Left colon (tissue), 2 donors: ENCODE measurements at regions not wholly inside any gene's neighbourhood (a gene's known extent, or its start where the extent isn't known, plus 50 kb on each side); places are given as distances from the start of the nearest gene placed in this dataset.
"Not testable (repeated sequence)": the region's sequence is repeated elsewhere in the genome, so short reads cannot be mapped to it uniquely, and the experiment has no call there.

Source experiments
- ATAC-seq: fragments of 200-7000 bp; cut with Tn5 transposase; one replicate; pipeline ENCODE4 v1.9.1; 2020; ENCODE audit warnings: mild to moderate bottlenecking, moderate library complexity
- DNase-seq, 2 donors: peaks; one replicate each; pipeline ENCODE4 v3.0.0-alpha.2; 2020
- intact Hi-C, 2 donors: fragments of 100-400 bp; cut with DNase I in 1 of 2; cut with micrococcal nuclease in 1 of 2; formaldehyde crosslinking; loops; one replicate each; pipeline versions ENCODE4 v1.11.2 to v1.14.0; 2022; cut with DNase I, micrococcal nuclease
- donor health status: DM: no; HTN: no; CAD: no.
- donor health status: DM: yes; HTN: yes; CAD: no.

DNA sequence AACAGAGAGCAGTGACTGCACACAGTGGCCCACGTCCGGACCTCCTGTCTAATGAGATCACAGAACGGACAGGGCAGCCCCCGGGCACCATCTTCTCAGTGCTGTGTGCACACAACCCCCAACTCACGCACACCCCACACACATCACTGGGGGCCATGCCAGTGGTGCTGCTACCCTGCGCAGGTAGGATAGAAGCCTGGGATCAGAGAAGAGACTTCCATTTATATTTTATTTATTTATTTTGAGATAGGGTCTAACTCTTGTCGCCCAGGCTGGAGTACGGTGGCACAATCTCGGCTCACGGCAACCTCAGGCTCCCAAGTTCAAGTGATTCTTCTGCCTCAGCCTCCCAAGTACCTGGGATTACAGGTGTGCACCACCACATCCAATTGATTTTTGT, 71.5 kb upstream of the TNK2 start:
- ATAC-seq = not testable (repeated sequence)

DNA sequence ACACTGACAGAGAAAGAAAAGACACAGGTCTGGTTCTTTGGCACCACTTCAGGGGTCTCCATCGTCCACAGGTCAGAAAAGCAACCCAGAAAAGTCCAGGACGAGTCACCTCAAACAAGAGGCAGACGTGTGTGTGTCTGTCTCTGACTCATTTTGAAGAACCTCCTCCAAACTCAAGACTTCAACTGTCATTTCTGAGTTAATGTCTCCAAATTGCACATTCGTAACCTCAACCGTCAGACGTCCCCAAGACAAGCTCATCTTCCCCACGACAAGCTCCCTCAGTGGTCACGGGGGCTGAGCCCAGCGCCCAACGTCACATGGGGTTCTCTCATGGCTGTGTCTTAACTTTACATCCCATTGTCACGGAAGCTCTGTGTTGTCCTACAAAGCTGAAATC, 70.2 kb upstream of the TNK2 start:
- ATAC-seq, intact Hi-C loops, DNase-seq: not testable (repeated sequence)

More for the DNA sequence above, 71.5 kb upstream of the TNK2 start:
- DNase-seq, intact Hi-C loops: not testable (repeated sequence)

DNA sequence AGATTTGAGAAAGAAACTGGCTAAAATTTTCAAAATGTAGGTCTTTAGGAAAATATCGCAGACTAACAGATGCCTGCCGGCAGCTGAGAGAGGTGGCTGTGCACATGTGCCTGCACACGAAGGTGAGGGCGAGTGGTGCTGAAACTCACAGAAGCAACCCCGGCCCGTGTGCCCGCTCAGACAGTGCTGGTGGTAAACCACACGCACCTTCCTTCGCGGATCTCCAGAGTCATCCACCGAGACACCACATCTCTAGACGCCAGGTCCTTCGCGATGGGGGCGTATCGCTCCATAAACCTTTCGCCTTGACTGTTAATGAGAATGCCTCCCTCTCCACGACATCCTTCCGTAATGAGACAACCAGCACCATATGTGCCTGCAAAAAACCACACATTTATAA, 68.5 kb upstream of the TNK2 start:
- DNase-seq, ATAC-seq, intact Hi-C loops: not testable (repeated sequence)

DNA sequence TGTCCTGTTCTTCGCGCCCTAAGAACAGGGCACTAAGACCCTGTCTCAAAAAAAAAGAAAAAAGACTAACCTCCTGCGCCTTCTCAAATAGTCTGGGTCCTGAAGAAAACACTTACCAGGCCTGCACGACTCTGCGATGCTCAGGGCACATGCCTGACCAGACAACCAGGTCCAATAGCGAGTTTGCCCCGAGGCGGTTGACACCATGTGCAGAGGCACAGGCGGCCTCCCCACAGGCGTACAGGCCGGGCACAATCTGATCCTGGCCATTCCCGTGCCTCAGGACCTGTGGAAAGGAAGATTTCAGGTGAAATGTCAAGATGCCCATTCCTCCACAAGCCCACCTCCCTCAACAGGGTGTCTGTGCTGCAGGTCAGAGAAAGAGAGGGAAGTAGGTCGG, 65.9 kb upstream of the TNK2 start:
- intact Hi-C loops, DNase-seq, ATAC-seq: not testable (repeated sequence)

DNA sequence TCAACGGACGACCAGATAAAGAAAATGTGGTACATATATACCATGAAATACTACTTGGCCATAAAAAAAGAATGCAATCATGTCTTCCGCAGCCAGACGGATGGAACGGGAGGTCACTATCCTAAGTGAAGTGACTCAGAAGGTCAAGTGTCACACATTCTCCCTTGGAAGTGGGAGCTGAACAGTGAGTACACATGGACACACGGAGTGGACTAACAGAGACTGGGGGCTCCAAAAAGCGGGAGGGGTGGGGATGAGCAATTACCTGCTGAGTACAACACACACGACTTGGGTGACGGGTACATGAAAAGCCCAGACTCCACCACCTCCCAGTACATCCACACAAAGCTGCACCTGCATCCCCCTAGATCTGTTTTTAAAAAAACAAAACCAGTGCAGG, 62.5 kb upstream of the TNK2 start:
- ATAC-seq, intact Hi-C loops, DNase-seq: not testable (repeated sequence)

DNA sequence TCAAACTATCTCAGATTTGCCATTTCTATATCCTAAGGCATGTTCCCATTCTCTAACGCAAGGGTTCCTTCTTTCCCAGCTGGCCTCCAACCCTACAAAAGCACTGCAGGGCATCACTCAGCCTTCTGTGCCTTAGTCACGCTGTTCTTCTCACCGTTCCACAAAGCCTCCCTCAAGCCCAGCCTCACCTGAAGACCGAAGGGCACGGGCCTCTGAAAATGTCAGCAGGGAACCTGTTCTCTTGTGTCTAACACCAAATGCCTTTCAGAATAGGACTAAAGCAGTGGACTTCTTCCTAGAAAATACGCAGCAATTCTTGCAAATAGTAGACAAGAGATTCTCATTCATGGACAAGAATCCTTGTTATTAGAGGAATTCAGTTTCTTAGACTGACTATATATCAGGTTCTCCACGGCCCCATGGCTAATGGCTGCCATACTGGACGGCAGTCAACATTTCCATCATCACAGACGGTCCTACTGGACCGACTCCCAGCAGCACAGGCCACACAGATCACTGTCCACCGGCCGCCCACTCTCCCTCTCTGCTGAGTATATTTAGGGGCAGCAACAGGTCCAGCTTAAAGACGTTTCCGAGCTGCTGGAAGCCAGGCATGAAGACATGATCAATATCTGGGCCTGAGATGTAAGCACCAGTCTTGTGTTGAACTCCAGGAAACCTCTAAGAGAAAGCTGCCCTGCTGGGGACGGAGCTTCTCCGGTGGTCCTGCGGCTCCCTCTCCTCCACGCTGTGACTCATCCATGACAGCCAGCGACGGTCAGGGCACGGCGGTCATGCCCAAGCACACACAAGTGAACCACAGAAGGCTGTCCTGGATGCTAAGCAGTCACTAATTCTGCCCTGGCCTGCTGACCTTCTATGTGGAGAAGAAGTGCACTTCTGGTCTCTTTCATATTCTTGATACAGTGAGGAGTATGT, 61.8 kb upstream of the TNK2 start:
- DNase-seq, intact Hi-C loops, ATAC-seq: not testable (repeated sequence)

DNA sequence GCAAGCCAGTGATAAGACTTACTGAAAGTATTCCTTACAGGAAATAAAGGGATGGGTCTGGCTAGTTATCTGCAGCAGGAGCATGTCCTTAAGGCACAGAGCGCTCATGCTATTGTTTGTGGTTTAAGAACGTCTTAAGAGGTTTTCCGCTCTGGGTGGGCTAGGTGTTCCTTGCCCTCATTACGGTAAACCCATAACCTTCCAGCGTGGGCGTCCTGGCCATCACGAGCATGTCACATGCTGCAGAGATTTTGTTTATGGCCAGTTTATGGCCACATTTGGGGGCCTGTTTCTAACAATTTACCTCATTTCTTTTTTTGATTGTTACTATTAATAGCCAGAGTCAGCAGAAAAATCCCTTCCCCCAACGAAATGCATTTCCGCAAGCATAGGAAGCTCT, 61.0 kb upstream of the TNK2 start:
- ATAC-seq, DNase-seq, intact Hi-C loops: not testable (repeated sequence)

DNA sequence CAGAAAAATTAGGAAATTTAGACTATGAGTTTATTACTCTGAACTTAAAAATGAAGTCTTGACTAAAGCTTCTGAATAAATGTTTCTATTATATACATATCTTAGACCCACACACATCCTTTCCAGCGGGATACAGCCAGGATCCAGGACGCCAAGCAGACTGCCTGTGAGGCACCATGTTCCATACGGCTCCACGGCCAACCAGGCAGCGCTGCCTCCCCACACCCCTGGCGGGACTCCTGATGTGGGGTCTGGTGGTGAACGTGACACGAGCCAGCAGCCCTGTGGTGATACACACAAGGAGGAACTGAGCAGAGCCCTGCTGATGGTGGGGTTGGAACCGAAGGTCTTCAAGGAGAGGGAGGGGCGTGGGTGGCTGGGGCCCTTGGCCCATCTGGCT, 59.8 kb upstream of the TNK2 start:
- intact Hi-C loops, DNase-seq, ATAC-seq: not testable (repeated sequence)

DNA sequence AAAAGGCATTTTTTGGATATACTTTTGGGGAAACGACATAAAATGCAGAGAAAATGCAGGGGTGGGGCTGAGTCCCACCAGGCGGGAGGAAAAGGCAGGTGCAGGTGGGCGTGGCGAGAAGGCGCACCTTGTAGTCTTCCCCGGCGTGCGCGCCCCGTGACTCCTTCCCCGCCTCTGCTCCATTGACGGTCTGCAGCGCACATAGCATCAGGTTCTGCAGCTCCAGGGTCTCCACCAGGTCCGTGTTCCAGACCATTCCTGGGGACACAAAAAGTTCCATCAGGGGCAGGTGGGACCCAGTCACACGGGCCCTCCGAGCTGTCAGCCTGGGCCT, 59.0 kb upstream of the TNK2 start:
- intact Hi-C loops, DNase-seq: not testable (repeated sequence)
- peak; percentile 71 for ATAC-seq

DNA sequence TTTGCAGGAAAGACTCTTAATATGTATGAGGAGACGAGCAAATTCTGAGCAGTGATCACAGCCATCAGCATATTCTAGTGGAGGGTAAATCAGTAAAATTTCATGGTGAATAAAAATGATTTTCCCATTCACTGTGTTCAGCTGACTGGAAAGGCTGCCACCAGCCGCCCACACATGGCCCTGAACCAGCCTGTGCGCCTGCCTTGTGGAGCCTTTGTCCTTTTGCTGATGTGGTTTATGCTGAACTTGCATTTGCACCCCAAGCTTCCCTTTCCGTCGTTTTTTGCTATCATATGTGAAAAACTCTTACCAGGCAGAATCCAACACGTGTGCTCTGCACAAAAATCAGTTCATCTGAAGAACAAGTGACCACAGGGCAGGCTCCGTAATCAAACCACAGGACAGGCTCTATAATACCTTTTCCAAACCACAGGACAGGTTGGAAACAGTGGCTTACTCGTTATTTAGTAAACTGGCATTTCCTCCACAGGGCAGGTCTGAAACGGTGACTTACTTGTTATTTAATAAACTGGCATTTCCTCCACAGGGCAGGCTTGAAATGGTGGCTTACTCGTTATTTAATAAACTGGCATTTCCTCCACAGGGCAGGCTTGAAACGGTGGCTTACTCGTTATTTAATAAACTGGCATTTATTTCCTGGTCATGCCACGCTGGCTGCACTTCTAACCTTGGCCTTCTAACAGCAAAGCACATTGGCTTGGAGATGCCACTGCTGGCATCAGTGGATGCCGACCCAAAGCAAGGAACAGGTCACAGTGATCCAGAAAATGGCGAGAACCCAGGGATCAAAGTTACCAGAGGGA, 58.4 kb upstream of the TNK2 start:
- peak; percentile 63 for ATAC-seq
- intact Hi-C loops = not testable (repeated sequence)

DNA sequence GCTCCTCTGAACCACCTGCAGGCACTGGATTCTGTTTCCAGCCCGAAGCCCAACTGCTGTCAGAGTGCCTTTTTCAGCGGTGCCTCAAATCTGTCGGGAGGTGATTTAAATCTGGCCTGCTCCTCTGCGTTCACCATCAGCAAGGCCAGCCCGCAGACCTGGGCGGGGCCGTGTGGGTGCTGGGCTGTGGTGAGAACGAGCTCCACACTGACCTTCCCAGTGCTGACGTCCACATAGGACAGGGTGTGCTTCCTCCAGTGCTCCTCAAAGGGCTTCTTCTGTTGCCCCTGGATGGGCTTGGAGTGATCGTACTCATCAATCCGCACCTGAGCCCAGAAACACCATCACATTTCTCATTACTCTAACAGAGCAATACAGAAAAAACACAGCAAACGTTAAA, 56.9 kb upstream of the TNK2 start:
- intact Hi-C loops, DNase-seq: not testable (repeated sequence)
- peak; percentile 52 for ATAC-seq

More for the DNA sequence above, 58.4 kb upstream of the TNK2 start:
- not testable (repeated sequence) for DNase-seq

DNA sequence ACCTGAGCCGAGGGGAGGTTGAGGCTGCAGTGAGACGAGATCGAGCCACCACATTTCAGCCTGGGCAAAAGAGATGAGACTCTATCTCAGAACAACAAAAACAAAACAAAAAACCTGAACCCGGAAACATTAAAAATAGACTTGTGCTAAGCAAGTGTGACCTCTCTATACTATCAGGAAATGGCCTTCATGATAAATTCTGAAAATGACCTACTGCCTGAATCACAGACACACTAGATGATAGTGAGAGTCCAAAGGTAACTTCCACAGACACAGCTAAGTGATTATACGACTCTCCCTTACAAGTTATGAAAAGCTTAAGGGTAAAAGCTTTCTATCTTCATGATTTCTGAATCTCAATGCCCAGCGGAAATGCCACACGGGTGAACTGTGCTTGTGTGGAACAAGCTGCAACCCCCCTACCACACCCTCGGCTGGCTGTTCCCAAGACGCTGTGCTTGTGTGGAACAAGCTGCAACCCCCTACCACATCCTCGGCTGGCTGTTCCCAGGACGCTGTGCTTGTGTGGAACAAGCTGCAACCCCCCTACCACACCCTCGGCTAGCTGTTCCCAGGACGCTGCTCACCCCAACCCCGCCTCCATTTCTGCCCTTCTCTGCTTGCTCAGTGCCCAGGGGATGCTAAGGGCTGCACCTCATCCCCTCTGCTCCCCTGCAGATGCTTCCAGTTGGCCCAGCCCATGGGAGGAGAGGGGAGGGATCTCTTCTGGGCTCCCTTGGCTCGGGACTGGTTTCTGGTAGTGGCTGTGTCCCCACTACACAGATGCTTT, 56.2 kb upstream of the TNK2 start:
- intact Hi-C loops, DNase-seq: not testable (repeated sequence)
- ATAC-seq = peak; percentile 74

DNA sequence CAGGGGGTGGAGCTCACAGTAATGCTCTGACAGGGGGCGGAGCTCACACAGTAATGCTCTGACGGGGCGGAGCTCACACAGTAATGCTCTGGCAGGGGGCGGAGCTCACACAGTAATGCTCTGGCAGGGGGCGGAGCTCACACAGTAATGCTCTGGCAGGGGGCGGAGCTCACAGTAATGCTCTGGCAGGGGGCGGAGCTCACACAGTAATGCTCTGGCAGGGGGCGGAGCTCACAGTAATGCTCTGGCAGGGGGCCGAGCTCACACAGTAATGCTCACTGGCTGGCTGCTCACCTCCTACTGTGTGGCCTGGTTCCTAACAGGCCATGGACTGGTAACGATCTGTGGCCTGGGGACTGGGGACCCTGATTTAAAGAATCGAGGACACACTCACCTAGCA, 53.9 kb upstream of the TNK2 start:
- intact Hi-C loops, ATAC-seq: not testable (repeated sequence)
- peak in 1 of 2 donors; percentile 44 for DNase-seq

DNA sequence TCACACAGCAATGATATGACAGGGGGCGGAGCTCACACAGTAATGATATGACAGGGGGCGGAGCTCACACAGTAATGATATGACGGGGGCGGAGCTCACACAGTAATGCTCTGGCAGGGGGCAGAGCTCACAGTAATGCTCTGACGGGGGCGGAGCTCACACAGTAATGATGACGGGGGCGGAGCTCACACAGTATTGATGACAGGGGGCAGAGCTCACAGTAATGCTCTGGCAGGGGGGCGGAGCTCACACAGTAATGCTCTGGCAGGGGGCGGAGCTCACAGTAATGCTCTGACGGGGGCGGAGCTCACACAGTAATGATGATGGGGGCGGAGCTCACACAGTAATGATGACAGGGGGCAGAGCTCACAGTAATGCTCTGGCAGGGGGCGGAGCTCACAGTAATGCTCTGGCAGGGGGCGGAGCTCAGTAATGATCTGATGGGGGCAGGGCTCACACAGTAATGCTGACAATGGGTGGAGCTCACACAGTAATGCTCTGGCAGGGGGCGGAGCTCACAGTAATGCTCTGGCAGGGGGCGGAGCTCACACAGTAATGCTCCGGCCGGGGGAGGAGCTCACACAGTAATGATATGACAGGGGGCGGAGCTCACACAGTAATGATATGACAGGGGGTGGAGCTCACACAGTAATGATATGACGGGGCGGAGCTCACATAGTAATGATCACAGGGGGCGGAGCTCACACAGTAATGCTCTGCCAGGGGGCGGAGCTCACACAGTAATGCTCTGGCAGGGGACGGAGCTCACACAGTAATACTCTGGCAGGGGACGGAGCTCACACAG, 52.8 kb upstream of the TNK2 start:
- intact Hi-C loops, ATAC-seq: not testable (repeated sequence)
- DNase-seq = peak; percentile 31 to 53

DNA sequence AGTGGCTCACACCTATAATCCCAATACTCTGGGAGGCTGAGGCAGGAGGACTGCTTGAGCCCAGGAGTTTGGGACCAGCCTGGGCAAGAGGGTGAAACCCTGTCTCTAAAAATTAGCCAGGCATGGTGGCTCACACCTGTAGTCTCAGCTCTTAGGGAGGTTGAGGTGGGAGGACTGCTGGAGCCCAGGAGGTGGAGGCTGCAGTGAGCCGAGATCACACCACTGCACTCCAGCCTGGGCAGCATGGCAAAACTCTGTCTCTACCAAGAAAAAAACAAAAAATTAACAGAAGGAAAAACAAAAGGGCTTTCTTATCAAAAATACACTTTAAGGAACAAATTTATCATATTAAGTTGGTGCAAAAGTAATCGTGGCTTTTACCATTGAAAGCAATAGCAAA, 51.8 kb upstream of the TNK2 start:
- ATAC-seq, DNase-seq, intact Hi-C loops: not testable (repeated sequence)

DNA sequence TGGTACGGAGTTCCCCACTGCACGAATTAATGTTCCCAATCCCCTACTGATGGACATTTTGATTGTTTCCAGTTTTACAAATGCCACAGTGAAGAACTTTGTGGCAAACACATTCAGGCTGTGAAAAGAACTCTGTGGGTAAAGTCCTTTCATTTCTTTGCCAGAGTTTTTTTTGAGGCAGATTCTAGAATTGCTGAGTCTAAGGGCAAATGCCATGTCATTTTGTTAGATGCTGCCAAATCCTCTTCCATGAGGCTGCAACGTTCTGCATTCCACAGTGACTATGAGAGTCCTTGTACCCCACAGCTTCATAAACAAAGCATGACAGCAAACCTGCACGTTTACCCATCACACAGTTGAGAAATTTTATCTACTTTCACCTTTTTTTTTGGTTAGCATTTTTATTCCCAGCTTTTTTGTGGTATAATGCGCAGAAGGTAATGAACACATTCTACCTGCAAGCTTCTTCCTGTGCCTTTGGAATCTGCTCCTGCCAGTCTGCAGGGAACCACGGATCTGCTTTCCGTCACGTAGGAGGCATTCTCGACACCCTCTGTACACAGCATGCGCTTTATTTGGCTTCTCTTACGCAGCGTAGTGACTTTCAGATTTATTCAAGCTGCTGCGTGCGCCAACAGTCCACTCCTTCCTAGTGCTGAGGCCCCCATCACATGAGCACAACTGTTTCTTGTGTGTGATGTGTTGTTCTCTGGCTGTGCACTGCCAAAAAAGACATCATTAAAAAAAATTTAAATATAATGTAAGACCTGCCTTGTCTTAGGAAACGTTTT, 51.2 kb upstream of the TNK2 start:
- not testable (repeated sequence) for ATAC-seq, DNase-seq

DNA sequence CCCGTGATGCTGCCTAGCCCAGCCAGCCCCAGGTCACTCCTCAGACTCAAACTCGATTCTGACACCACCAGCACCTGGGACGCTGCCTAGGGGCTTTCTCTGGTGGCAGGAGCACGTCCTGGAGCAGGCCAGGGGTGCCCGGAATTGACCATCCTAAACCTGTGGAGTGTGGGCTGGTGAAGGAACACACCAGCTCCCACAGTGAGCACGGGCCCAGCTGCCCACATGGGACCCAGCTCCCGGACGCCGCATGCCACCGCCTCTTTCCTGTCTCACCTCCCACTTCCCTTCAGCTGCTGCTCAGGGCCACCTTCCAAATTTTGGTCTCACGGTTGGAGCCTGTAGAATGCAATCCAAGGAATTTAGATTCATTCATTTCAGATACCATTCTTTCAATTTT, 50.4 kb upstream of the TNK2 start:
- DNase-seq, intact Hi-C loops, ATAC-seq: not testable (repeated sequence)

More for the DNA sequence above, 51.2 kb upstream of the TNK2 start:
- intact Hi-C loops = not testable (repeated sequence)
